HepG2 (cell line): ENCODE measurements at regions not wholly inside any gene's neighbourhood (a gene's known extent, or its start where the extent isn't known, plus 50 kb on each side); places are given as distances from the start of the nearest gene placed in this dataset.

Experiments
- ATAC-seq: fragments of 200-7000 bp; cut with Tn5 transposase; 3 replicates; pipeline ENCODE4 v1.9.1; 2020; ENCODE audit warnings: mild to moderate bottlenecking, moderate library complexity
- BruUV-seq: library from RNA; stranded (reverse); fragments of 400-500 nt; replicated peaks from 2 replicates; lab custom pipeline; 2021; lab: Mats Ljungman, UMichigan
- CTCF ChIA-PET: fragments of 300-600 bp; formaldehyde crosslinking; extraction: SDS; loops from one replicate; lab custom pipeline; 2021; ENCODE audit warnings: low total read pairs, inconsistent platforms, low intra/inter-chr PET ratio; lab: Yijun Ruan, JAX
- POLR2A ChIA-PET: fragments of 350-600 bp; sonication (Branson Sonifier 250); formaldehyde crosslinking; loops from one replicate; lab custom pipeline; 2020; ENCODE audit warnings: antibody characterized with exemption, inconsistent platforms; lab: Yijun Ruan, JAX
- DNase-seq: peaks from one replicate; pipeline ENCODE4 v3.0.0-alpha.2; 2015; ENCODE audit warnings: low spot score
- FAIRE-seq: peaks from 3 replicates; lab custom pipeline; 2011; peaks lifted over from hg19 to GRCh38; lab: Jason Lieb, UNC
- H2AFZ ChIP-seq: one replicate; pipeline ENCODE4 v1.6.1; 2011; ENCODE audit warnings: low read length, inconsistent platforms
- H3K27ac ChIP-seq: fragments of 300-600 bp; 3 replicates; pipeline ENCODE4 v1.8.0; 2011; ENCODE audit warnings: mixed run types, mild to moderate bottlenecking, mixed read lengths, low read length, inconsistent platforms; ENCODE audit not compliant: insufficient read depth; ENCODE audit errors: extremely low read length
- H3K27me3 ChIP-seq, 2 experiments: fragments of 200-600 bp in 1 of 2; 2 replicates in 1 of 2; 3 replicates in 1 of 2; pipeline versions ENCODE4 v1.6.0 to v1.8.0; 2011; ENCODE audit warnings: low read length in 2 of 2, mild to moderate bottlenecking in 2 of 2, moderate library complexity in 2 of 2, inconsistent platforms in 1 of 2; ENCODE audit not compliant: insufficient read depth in 2 of 2, control insufficient read depth in 1 of 2
- H3K36me3 ChIP-seq, 2 experiments: fragments of 200-600 bp in 1 of 2; replicated peaks in 1 of 2; 2 replicates in 1 of 2; 3 replicates in 1 of 2; pipeline versions ENCODE4 v1.5.1 to v1.8.0; 2011; ENCODE audit warnings: low read length in 2 of 2, inconsistent platforms in 1 of 2; ENCODE audit not compliant: insufficient read depth in 2 of 2, control insufficient read depth in 1 of 2
- H3K4me1 ChIP-seq: 2 replicates; pipeline ENCODE4 v1.5.1; 2012; ENCODE audit warnings: low read length, inconsistent platforms; ENCODE audit not compliant: insufficient read depth
- H3K4me2 ChIP-seq: 2 replicates; pipeline ENCODE4 v1.6.0; 2011; ENCODE audit warnings: low read depth, low read length, inconsistent platforms
- H3K4me3 ChIP-seq, 3 experiments: fragments of 200-600 bp in 1 of 3; sonication (generic), shearing (Covaris generic) in 1 of 3; replicated peaks in 1 of 3; 2 replicates each; pipeline ENCODE4 v1.5.1; 2011 to 2016; ENCODE audit warnings: low read length in 3 of 3, inconsistent platforms in 2 of 3, low read depth in 2 of 3, mild to moderate bottlenecking in 2 of 3, control low read depth in 1 of 3, mixed read lengths in 1 of 3; ENCODE audit not compliant: insufficient read depth in 1 of 3
- H3K79me2 ChIP-seq: one replicate; pipeline ENCODE4 v1.6.1; 2011; ENCODE audit warnings: low read length, inconsistent platforms; ENCODE audit not compliant: insufficient read depth
- H3K9ac ChIP-seq: 2 replicates; pipeline ENCODE4 v1.6.0; 2011; ENCODE audit warnings: mild to moderate bottlenecking, low read depth, low read length, inconsistent platforms; ENCODE audit not compliant: insufficient read depth
- H3K9me3 ChIP-seq: 2 replicates; pipeline ENCODE4 v1.5.1; 2012; ENCODE audit warnings: mild to moderate bottlenecking, low read length
- H4K20me1 ChIP-seq: 2 replicates; pipeline ENCODE4 v1.6.0; 2011; ENCODE audit warnings: inconsistent platforms, mild to moderate bottlenecking, low read length, moderate library complexity; ENCODE audit not compliant: insufficient read depth
- CC2D1A ChIP-seq: sonication (generic); formaldehyde crosslinking; IDR thresholded peaks from 2 replicates; pipeline ENCODE4 v1.8.1; 2023; ENCODE audit warnings: mild to moderate bottlenecking, missing genetic modification reagents
- E2F5 ChIP-seq: sonication (generic); formaldehyde crosslinking; conservative IDR thresholded peaks from 2 replicates; pipeline ENCODE4 v1.4.0; 2020; ENCODE audit warnings: missing genetic modification reagents
- NFE2L2 ChIP-seq: fragments of 150-350 bp; IDR thresholded peaks from 2 replicates; pipeline ENCODE4 v1.6.1; 2014; ENCODE audit warnings: low read length
- PBX3 ChIP-seq: sonication (generic); formaldehyde crosslinking; IDR thresholded peaks from 2 replicates; pipeline ENCODE4 v1.8.1; 2023; ENCODE audit warnings: missing genetic modification reagents, inconsistent platforms, borderline replicate concordance
- RXRA ChIP-seq: sonication (generic); formaldehyde crosslinking; IDR thresholded peaks from 2 replicates; pipeline ENCODE4 v1.5.1; 2020; ENCODE audit warnings: missing genetic modification reagents
- ZNF276 ChIP-seq: sonication (generic); formaldehyde crosslinking; IDR thresholded peaks from 2 replicates; pipeline ENCODE4 v1.4.0; 2020; ENCODE audit warnings: mild to moderate bottlenecking, low read depth, missing genetic modification reagents
- ZNF317 ChIP-seq: sonication (generic); formaldehyde crosslinking; IDR thresholded peaks from 2 replicates; pipeline ENCODE4 v1.5.0; 2020; ENCODE audit warnings: mild to moderate bottlenecking, missing genetic modification reagents
- ZNF576 ChIP-seq: sonication (generic); formaldehyde crosslinking; IDR thresholded peaks from 2 replicates; pipeline ENCODE4 v1.4.0; 2020; ENCODE audit warnings: mild to moderate bottlenecking, missing genetic modification reagents
- ZNF891 ChIP-seq: sonication (generic); formaldehyde crosslinking; IDR thresholded peaks from 2 replicates; pipeline ENCODE4 v1.5.0; 2020; ENCODE audit warnings: mild to moderate bottlenecking, missing genetic modification reagents
- ZSCAN12 ChIP-seq: sonication (generic); formaldehyde crosslinking; IDR thresholded peaks from 2 replicates; pipeline ENCODE4 v1.9.0; 2021; ENCODE audit warnings: mild to moderate bottlenecking, missing genetic modification reagents
- ZXDC ChIP-seq: sonication (generic); formaldehyde crosslinking; IDR thresholded peaks from 2 replicates; pipeline ENCODE4 v1.5.0; 2020; ENCODE audit warnings: mild to moderate bottlenecking, missing genetic modification reagents
- WGBS: methylation state at CpG from one replicate; pipeline ENCODE4 v1.1.6; 2017; ENCODE audit warnings: low lambda C conversion rate; 5-methylcytosine and 5-hydroxymethylcytosine counted together
- in situ Hi-C: cut with HindIII; loops from 2 replicates; pipeline ENCODE4 v1.10.0; 2017; ENCODE audit warnings: low pct_unique_long_range_greater_than_20kb; ENCODE audit not compliant: extremely low pct_ligation_motif_present
- intact Hi-C: fragments of 100-400 bp; cut with micrococcal nuclease; formaldehyde crosslinking; loops from one replicate; pipeline ENCODE4 v1.10.0; 2022; ENCODE audit not compliant: unreplicated experiment

- DNase-seq (no peak), ATAC-seq (no peak), FAIRE-seq (no peak)
- Histone ChIP-seq H4K20me1 (no peaks in the 10 kb centered on the region), H3K9me3 (no peaks in the 10 kb centered on the region), H3K4me2 (no peak overlapping the region), H2AFZ (no peak overlapping the region), H3K4me1 (no peaks in the 10 kb centered on the region), H3K9ac (no peak overlapping the region), H3K36me3 (no peaks in the 10 kb centered on the region), H3K79me2 (no peaks in the 10 kb centered on the region), H3K27me3 (peaks cover 0 to 12% of the 10 kb centered on the region in 2 experiments; a peak in 2 of 5 replicates), H3K27ac (no peak overlapping the region), H3K4me3 (no peak overlapping the region)
- TF ChIP-seq PBX3, result no peak
- no peak for TF ChIP-seq ZNF317 (CRISPR knock-in tag)
- WGBS, result 3% methylated on average over 2 of the region's 2 CpGs
- BruUV-seq, result no TSS peak
- ChIA-PET CTCF (no interaction called here), POLR2A (no interaction called here)
- in situ Hi-C loops (loop anchor here (25.0 kb wide), 2 partner anchors 331 to 831 kb away; no protein-coding TSS in a partner anchor), intact Hi-C loops (no loop called here)
Observed at GRCh38 chr18:75492852-75493251, 65.3 kb upstream of the SMIM21 start.

GRCh38 chr18:75491361-75491760 is 63.9 kb upstream of the SMIM21 start:
- ChIA-PET CTCF (no interaction called here), POLR2A (no interaction called here)
- no peaks in the 10 kb centered on the region for H3K4me1 ChIP-seq
- H4K20me1 ChIP-seq, result no peaks in the 10 kb centered on the region
- in situ Hi-C loops, result loop anchor here (25.0 kb wide), 2 partner anchors 329 to 829 kb away; no protein-coding TSS in a partner anchor
- no peak overlapping the region for H3K27ac ChIP-seq
- DNase-seq, result no peak
- H3K36me3 ChIP-seq, result no peaks in the 10 kb centered on the region
- no peak overlapping the region for H3K4me2 ChIP-seq
- 20% methylated on average over 5 of the region's 5 CpGs for WGBS
- no peak overlapping the region for H3K4me3 ChIP-seq
- H2AFZ ChIP-seq, result no peak overlapping the region
- H3K9ac ChIP-seq, result no peak overlapping the region
- FAIRE-seq, result no peak
- no TSS peak for BruUV-seq
- no peak for ATAC-seq
- intact Hi-C loops, result no loop called here
- no peaks in the 10 kb centered on the region for H3K9me3 ChIP-seq
- peaks cover 0 to 12% of the 10 kb centered on the region in 2 experiments; a peak in 2 of 5 replicates for H3K27me3 ChIP-seq
- no peaks in the 10 kb centered on the region for H3K79me2 ChIP-seq
- TF ChIP-seq ZSCAN12 (CRISPR knock-in tag) (no peak), E2F5 (CRISPR knock-in tag) (no peak), ZXDC (no peak), ZNF576 (CRISPR knock-in tag) (no peak), RXRA (CRISPR knock-in tag) (no peak), ZNF276 (CRISPR knock-in tag) (no peak), ZNF891 (CRISPR knock-in tag) (no peak), CC2D1A (no peak), NFE2L2 (no peak)
